Ectodermal cell (in vitro differentiated cells): ENCODE measurements at regions not wholly inside any gene's neighbourhood (a gene's known extent, or its start where the extent isn't known, plus 50 kb on each side); places are given as distances from the start of the nearest gene placed in this dataset.
"Not testable (repeated sequence)": the region's sequence is repeated elsewhere in the genome, so short reads cannot be mapped to it uniquely, and the experiment has no call there.

Source experiments
- H3K27ac ChIP-seq: 2 replicates; pipeline ENCODE4 v1.7.0; 2013; ENCODE audit warnings: mild to moderate bottlenecking, low read depth, low read length; ENCODE audit not compliant: insufficient read depth, poor library complexity, severe bottlenecking
- H3K27me3 ChIP-seq: 2 replicates; pipeline ENCODE4 v1.7.0; 2013; ENCODE audit warnings: mild to moderate bottlenecking, low read length; ENCODE audit not compliant: insufficient read depth, control insufficient read depth, poor library complexity, severe bottlenecking
- H3K36me3 ChIP-seq: one replicate; pipeline ENCODE4 v1.7.0; 2013; ENCODE audit warnings: low read length; ENCODE audit not compliant: control insufficient read depth, insufficient read depth
- H3K4me1 ChIP-seq: one replicate; pipeline ENCODE4 v1.7.0; 2013; ENCODE audit warnings: low read length; ENCODE audit not compliant: control insufficient read depth, insufficient read depth
- H3K4me3 ChIP-seq: 2 replicates; pipeline ENCODE4 v1.7.0; 2013; ENCODE audit warnings: low read depth, low read length, control low read depth; ENCODE audit not compliant: insufficient read depth
- H3K9me3 ChIP-seq: 2 replicates; pipeline ENCODE4 v1.7.0; 2013; ENCODE audit warnings: mild to moderate bottlenecking, low read length, moderate library complexity; ENCODE audit not compliant: control insufficient read depth
- WGBS, 2 experiments: methylation state at CpG; one replicate each; pipeline ENCODE4 v1.1.7; 2013; ENCODE audit warnings: missing lambda C conversion rate in 2 of 2; 5-methylcytosine and 5-hydroxymethylcytosine counted together

- WGBS, 2 experiments = 88 to 94% methylated on average over 1 to 2 of the region's 2 CpGs
Observed at GRCh38 chr5:106269252-106269843, 1401.4 kb downstream of the EFNA5 start.

GRCh38 chr5:106267256-106267655 lies 1403.5 kb downstream of the EFNA5 start:
- 92 to 94% methylated on average over 1 to 2 of the region's 3 CpGs for WGBS, 2 experiments

More at GRCh38 chr5:106269252-106269843, 1401.4 kb downstream of the EFNA5 start:
- Histone ChIP-seq H3K27ac (no peak overlapping the region), H3K27me3 (no peaks in the 10 kb centered on the region), H3K36me3 (no peaks in the 10 kb centered on the region), H3K4me1 (no peaks in the 10 kb centered on the region), H3K4me3 (no peak overlapping the region), H3K9me3 (no peaks in the 10 kb centered on the region)

DNA sequence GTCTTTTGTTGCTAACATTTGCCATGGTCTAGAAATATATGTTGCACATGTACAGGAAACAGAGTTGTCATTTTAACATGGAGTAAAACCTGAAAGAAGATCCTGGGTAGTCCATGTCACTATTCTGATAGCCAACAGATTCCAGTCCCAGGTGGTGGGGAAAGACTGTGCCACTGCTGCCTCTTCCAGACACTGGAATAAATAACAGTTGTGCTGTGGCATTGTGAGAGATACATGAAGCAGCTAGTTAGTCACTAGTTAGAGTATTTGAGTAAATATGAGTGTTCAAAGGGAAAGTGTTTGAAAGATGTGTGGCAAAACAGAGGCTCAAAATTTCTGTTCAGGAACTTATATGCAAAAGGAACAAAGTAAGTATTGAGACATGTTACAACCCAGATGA lies 1408.3 kb downstream of the EFNA5 start:
- Histone ChIP-seq H3K9me3 (no peaks in the 10 kb centered on the region), H3K27me3 (no peaks in the 10 kb centered on the region), H3K36me3 (no peaks in the 10 kb centered on the region), H3K4me1 (no peaks in the 10 kb centered on the region), H3K27ac (no peak overlapping the region), H3K4me3 (no peak overlapping the region)

More at GRCh38 chr5:106267256-106267655, 1403.5 kb downstream of the EFNA5 start:
- H3K9me3 ChIP-seq = no peaks in the 10 kb centered on the region
- no peaks in the 10 kb centered on the region for H3K27me3 ChIP-seq
- H3K4me3 ChIP-seq = no peak overlapping the region
- no peaks in the 10 kb centered on the region for H3K4me1 ChIP-seq
- H3K36me3 ChIP-seq = no peaks in the 10 kb centered on the region
- no peak overlapping the region for H3K27ac ChIP-seq

GRCh38 chr5:106259431-106260090 lies 1411.2 kb downstream of the EFNA5 start:
- not testable (repeated sequence) for H3K4me1 ChIP-seq, H3K27me3 ChIP-seq, H3K4me3 ChIP-seq, H3K27ac ChIP-seq, H3K36me3 ChIP-seq, H3K9me3 ChIP-seq
- 72 to 76% methylated on average over 10 to 11 of the region's 11 CpGs for WGBS, 2 experiments

- Histone ChIP-seq H3K4me3 (no peak overlapping the region), H3K4me1 (no peaks in the 10 kb centered on the region), H3K27ac (no peak overlapping the region), H3K9me3 (no peaks in the 10 kb centered on the region), H3K27me3 (no peaks in the 10 kb centered on the region), H3K36me3 (no peaks in the 10 kb centered on the region)
- WGBS, 2 experiments = 85 to 86% methylated on average over 3 of the region's 3 CpGs
Observed at GRCh38 chr5:106258591-106259125, 1412.1 kb downstream of the EFNA5 start.

- Histone ChIP-seq H3K9me3 (no peaks in the 10 kb centered on the region), H3K4me1 (no peaks in the 10 kb centered on the region), H3K4me3 (no peak overlapping the region), H3K27ac (no peak overlapping the region), H3K36me3 (no peaks in the 10 kb centered on the region), H3K27me3 (no peaks in the 10 kb centered on the region)
- WGBS, 2 experiments = 83 to 86% methylated on average over 1 of the region's 1 CpG
Observed at GRCh38 chr5:106254784-106255183, 1416.0 kb downstream of the EFNA5 start.

- not testable (repeated sequence) for H3K4me3 ChIP-seq, H3K9me3 ChIP-seq, H3K4me1 ChIP-seq, H3K36me3 ChIP-seq, H3K27ac ChIP-seq, H3K27me3 ChIP-seq
- 96 to 97% methylated on average over 46 of the region's 46 CpGs for WGBS, 2 experiments
Observed at GRCh38 chr5:106246044-106246745, 1424.5 kb downstream of the EFNA5 start.

DNA sequence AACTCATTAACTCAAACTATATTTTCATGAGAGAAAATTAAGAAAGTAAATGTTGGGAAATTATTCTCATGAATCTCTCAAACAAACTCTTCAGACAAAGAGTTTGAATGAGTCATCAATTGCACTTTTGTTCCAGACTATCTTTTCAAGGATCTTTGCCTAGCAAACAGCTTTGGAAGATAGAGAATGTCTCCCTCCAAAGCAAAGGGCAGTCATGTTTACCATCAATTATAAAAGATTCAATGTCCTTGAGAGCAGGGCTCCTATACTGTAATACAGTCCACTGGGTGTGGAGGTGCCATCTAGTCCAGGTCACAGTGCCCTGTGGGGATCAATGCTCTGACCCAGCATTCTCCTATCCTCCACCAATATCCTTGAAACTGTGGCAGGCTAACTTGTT lies 1429.3 kb downstream of the EFNA5 start:
- no peaks in the 10 kb centered on the region for H3K4me1 ChIP-seq
- no peaks in the 10 kb centered on the region for H3K9me3 ChIP-seq
- no peaks in the 10 kb centered on the region for H3K27me3 ChIP-seq
- no peak overlapping the region for H3K4me3 ChIP-seq
- H3K36me3 ChIP-seq = no peaks in the 10 kb centered on the region
- no peak overlapping the region for H3K27ac ChIP-seq

- no peaks in the 10 kb centered on the region for H3K9me3 ChIP-seq
- no peaks in the 10 kb centered on the region for H3K36me3 ChIP-seq
- H3K27me3 ChIP-seq = no peaks in the 10 kb centered on the region
- no peak overlapping the region for H3K4me3 ChIP-seq
- H3K27ac ChIP-seq = no peak overlapping the region
- WGBS, 2 experiments = 97% methylated on average over 24 to 25 of the region's 25 CpGs
- no peaks in the 10 kb centered on the region for H3K4me1 ChIP-seq
Observed at GRCh38 chr5:106205916-106206571, 1464.7 kb downstream of the EFNA5 start.

DNA sequence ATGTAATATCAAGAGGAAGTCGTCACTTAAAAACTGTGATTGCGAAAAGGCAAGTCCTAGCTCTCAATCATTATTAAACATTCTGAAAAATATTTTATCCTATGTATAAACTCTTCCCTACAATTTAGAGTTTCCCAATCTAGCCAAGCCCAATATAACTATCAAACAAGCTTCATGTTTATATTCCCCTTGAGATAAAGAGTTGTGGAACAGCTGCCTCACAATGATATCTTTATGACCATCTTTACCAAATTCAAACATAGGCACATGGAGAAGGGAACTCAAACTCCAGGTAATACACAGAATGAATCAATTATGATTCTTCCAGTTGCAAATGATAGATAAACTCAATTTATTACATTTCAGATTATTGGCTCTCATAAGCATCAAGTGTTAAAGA lies 1468.7 kb downstream of the EFNA5 start:
- H3K27me3 ChIP-seq = no peaks in the 10 kb centered on the region
- no peaks in the 10 kb centered on the region for H3K36me3 ChIP-seq
- H3K4me3 ChIP-seq = no peak overlapping the region
- 84 to 100% methylated on average over 1 to 2 of the region's 2 CpGs for WGBS, 2 experiments
- H3K9me3 ChIP-seq = no peaks in the 10 kb centered on the region
- no peak overlapping the region for H3K27ac ChIP-seq
- H3K4me1 ChIP-seq = no peaks in the 10 kb centered on the region
